Loucy (cell line): ENCODE measurements at regions not wholly inside any gene's neighbourhood (a gene's known extent, or its start where the extent isn't known, plus 50 kb on each side); places are given as distances from the start of the nearest gene placed in this dataset.

Experiments
- H2AFZ ChIP-seq: fragments of 200-600 bp; sonication (generic); 2 replicates; pipeline ENCODE4 v1.6.0; 2016; ENCODE audit warnings: antibody characterized with exemption, mild to moderate bottlenecking, low read length, moderate library complexity
- H3F3A ChIP-seq: fragments of 200-600 bp; 2 replicates; pipeline ENCODE4 v1.6.0; 2016; ENCODE audit warnings: antibody characterized with exemption, low read depth, mild to moderate bottlenecking
- H3K27me3 ChIP-seq: fragments of 200-600 bp; sonication (generic); 2 replicates; pipeline ENCODE4 v1.6.1; 2014; ENCODE audit warnings: low read length, mild to moderate bottlenecking; ENCODE audit not compliant: insufficient read depth, poor library complexity, severe bottlenecking
- H3K36me3 ChIP-seq: fragments of 200-600 bp; sonication (generic); 2 replicates; pipeline ENCODE4 v1.6.1; 2016; ENCODE audit warnings: low read length; ENCODE audit not compliant: insufficient read depth
- H3K4me1 ChIP-seq: fragments of 200-600 bp; sonication (generic); 2 replicates; pipeline ENCODE4 v1.5.1; 2014; ENCODE audit warnings: low read length, mild to moderate bottlenecking; ENCODE audit not compliant: insufficient read depth, poor library complexity, severe bottlenecking
- H3K4me2 ChIP-seq: fragments of 200-600 bp; sonication (generic); 2 replicates; pipeline ENCODE4 v1.6.0; 2014; ENCODE audit warnings: antibody characterized with exemption, low read length, low read depth, mild to moderate bottlenecking; ENCODE audit not compliant: poor library complexity, severe bottlenecking
- H3K4me3 ChIP-seq: fragments of 200-600 bp; sonication (generic); 2 replicates; pipeline ENCODE4 v1.5.1; 2014; ENCODE audit warnings: low read length, mild to moderate bottlenecking, mixed read lengths; ENCODE audit not compliant: poor library complexity, severe bottlenecking
- H3K79me2 ChIP-seq: fragments of 200-600 bp; sonication (generic); 2 replicates; pipeline ENCODE4 v1.6.1; 2014; ENCODE audit warnings: low read length; ENCODE audit not compliant: insufficient read depth
- H3K9ac ChIP-seq: fragments of 200-600 bp; sonication (generic); 2 replicates; pipeline ENCODE4 v1.6.0; 2014; ENCODE audit warnings: mild to moderate bottlenecking, low read depth, low read length, moderate library complexity; ENCODE audit not compliant: poor library complexity, severe bottlenecking
- H3K9me2 ChIP-seq: fragments of 200-600 bp; sonication (generic); replicated peaks from 2 replicates; pipeline ENCODE4 v1.6.1; 2016; ENCODE audit warnings: low read depth, low read length, mixed read lengths
- H3K9me3 ChIP-seq: fragments of 200-600 bp; sonication (generic); 2 replicates; pipeline ENCODE4 v1.6.1; 2014; ENCODE audit warnings: mild to moderate bottlenecking, antibody characterized with exemption, low read length, low read depth; ENCODE audit not compliant: insufficient read depth
- H4K20me1 ChIP-seq: fragments of 200-600 bp; sonication (generic); 2 replicates; pipeline ENCODE4 v1.6.0; 2014; ENCODE audit warnings: antibody characterized with exemption, low read length, mild to moderate bottlenecking; ENCODE audit not compliant: insufficient read depth, poor library complexity, severe bottlenecking
- EZH2phosphoT487 ChIP-seq: fragments of 200-600 bp; IDR thresholded peaks from 2 replicates; pipeline ENCODE4 v1.6.1; 2018; ENCODE audit warnings: antibody characterized with exemption, mild to moderate bottlenecking, moderate library complexity, borderline replicate concordance
- TF ChIP-seq, protein P1 (sequence below): fragments of 200-600 bp; sonication (generic); conservative IDR thresholded peaks from 2 replicates; pipeline ENCODE4 v1.5.1; 2014; ENCODE audit warnings: mild to moderate bottlenecking, antibody characterized with exemption, low read length

DNA sequence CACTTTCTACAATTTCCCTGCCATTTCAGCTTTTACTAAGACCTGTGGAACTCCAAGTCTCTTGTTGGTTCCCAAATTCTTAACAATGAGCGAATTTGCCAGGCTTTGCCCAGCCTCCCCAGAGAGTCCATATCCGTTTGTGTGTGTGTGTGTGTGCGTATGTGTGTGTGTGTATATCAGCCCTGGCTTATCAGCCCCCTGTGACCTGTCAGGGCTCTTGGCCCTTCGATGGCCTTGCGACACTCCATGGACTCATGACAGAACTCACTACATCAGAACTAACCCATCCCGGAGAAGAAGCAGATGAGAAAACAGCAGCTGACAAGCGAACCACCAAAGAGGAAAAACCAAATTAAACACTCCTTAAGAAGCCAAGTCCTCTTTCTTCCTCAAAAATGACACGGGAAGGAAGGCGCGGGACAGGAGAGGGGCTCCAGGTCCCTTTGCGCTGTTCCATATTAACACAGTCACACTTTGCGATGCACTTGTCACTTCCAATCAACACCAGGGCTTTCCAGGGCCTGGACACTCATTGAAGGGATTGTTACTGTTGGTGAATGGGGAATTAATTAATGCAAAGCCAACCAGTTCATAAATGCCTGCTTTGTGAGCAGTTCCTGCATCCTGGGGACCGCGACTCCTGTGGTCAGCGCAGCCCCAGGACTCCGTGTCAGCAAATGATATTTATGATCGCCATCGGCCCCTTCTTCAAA is 524.0 kb downstream of the CD83 start:
- no peak overlapping the region for H3K9ac ChIP-seq

GRCh38 chr6:14642136-14642505 is 524.5 kb downstream of the CD83 start:
- no peaks in the 10 kb centered on the region for H3K9me3 ChIP-seq
- no peak overlapping the region for H3K4me3 ChIP-seq
- H3K4me2 ChIP-seq, result no peak overlapping the region
- H3K27me3 ChIP-seq, result no peaks in the 10 kb centered on the region
- H3F3A ChIP-seq, result no peaks in the 10 kb centered on the region
- H2AFZ ChIP-seq, result no peak overlapping the region
- no peaks in the 10 kb centered on the region for H3K9me2 ChIP-seq
- TF ChIP-seq EZH2phosphoT487, result no peak
- TF ChIP-seq, protein P1, sequence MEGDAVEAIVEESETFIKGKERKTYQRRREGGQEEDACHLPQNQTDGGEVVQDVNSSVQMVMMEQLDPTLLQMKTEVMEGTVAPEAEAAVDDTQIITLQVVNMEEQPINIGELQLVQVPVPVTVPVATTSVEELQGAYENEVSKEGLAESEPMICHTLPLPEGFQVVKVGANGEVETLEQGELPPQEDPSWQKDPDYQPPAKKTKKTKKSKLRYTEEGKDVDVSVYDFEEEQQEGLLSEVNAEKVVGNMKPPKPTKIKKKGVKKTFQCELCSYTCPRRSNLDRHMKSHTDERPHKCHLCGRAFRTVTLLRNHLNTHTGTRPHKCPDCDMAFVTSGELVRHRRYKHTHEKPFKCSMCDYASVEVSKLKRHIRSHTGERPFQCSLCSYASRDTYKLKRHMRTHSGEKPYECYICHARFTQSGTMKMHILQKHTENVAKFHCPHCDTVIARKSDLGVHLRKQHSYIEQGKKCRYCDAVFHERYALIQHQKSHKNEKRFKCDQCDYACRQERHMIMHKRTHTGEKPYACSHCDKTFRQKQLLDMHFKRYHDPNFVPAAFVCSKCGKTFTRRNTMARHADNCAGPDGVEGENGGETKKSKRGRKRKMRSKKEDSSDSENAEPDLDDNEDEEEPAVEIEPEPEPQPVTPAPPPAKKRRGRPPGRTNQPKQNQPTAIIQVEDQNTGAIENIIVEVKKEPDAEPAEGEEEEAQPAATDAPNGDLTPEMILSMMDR, result no peak
- H4K20me1 ChIP-seq, result no peaks in the 10 kb centered on the region
- H3K9ac ChIP-seq, result no peak overlapping the region
- H3K4me1 ChIP-seq, result peaks cover 46% of the 10 kb centered on the region
- no peaks in the 10 kb centered on the region for H3K79me2 ChIP-seq
- H3K36me3 ChIP-seq, result no peaks in the 10 kb centered on the region

More for the DNA sequence above, 524.0 kb downstream of the CD83 start:
- Histone ChIP-seq H3K27me3 (no peaks in the 10 kb centered on the region), H2AFZ (no peak overlapping the region), H3F3A (no peaks in the 10 kb centered on the region), H3K9me2 (no peaks in the 10 kb centered on the region), H3K36me3 (no peaks in the 10 kb centered on the region), H3K9me3 (no peaks in the 10 kb centered on the region), H3K4me2 (no peak overlapping the region), H4K20me1 (no peaks in the 10 kb centered on the region), H3K79me2 (no peaks in the 10 kb centered on the region), H3K4me1 (peaks cover 52% of the 10 kb centered on the region), H3K4me3 (no peak overlapping the region)
- TF ChIP-seq, protein P1, result no peak
- TF ChIP-seq EZH2phosphoT487, result no peak

DNA sequence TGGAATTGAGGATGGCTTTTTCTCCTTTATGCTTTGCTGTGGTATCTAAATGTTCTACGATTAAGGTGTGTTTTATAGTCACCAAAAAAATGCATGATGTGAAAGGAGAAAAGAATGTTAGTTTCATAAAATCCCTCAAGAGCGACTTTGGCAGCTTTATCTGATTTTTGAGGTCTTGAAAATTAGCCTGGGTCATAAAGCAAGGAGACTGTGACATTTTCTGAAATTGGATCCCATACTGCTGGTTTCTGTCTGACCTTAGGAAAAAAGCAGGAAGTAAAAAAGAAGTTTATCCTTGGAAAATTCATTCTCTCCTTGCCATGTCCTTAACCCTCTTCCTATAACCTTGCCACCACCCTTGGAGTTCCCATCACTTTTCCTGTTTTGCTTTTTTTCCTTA is 525.3 kb downstream of the CD83 start:
- Histone ChIP-seq H3K4me3 (no peak overlapping the region), H2AFZ (no peak overlapping the region), H3K9me2 (no peaks in the 10 kb centered on the region), H3K9me3 (no peaks in the 10 kb centered on the region), H3K79me2 (no peaks in the 10 kb centered on the region), H3K9ac (no peak overlapping the region), H3K27me3 (no peaks in the 10 kb centered on the region), H3K36me3 (no peaks in the 10 kb centered on the region), H3K4me1 (peaks cover 43% of the 10 kb centered on the region), H3F3A (no peaks in the 10 kb centered on the region), H4K20me1 (no peaks in the 10 kb centered on the region), H3K4me2 (no peak overlapping the region)
- TF ChIP-seq, protein P1, result no peak
- no peak for TF ChIP-seq EZH2phosphoT487
